Uterus (tissue), 2 donors: ENCODE measurements at regions not wholly inside any gene's neighbourhood (a gene's known extent, or its start where the extent isn't known, plus 50 kb on each side); places are given as distances from the start of the nearest gene placed in this dataset.

Source experiments
- CTCF ChIP-seq, 4 experiments: fragments of 200-600 bp in 2 of 4; fragments of 450-650 bp in 2 of 4; sonication (generic) in 2 of 4; IDR thresholded peaks; one replicate each; pipeline ENCODE4 v1.5.1; 2016 to 2019; ENCODE audit warnings: antibody characterized with exemption in 4 of 4, mild to moderate bottlenecking in 2 of 4, moderate library complexity in 1 of 4
- POLR2A ChIP-seq, 2 donors: fragments of 450-650 bp; IDR thresholded peaks; one replicate each; pipeline ENCODE4 v1.6.1; 2016; ENCODE audit warnings: antibody characterized with exemption in 2 of 2, mild to moderate bottlenecking in 1 of 2, moderate library complexity in 1 of 2

- TF ChIP-seq POLR2A (IDR thresholded peaks at IDR 0.05) (no peak), CTCF (IDR thresholded peaks at IDR 0.05) (no peak)
These were observed 590.0 kb downstream of the BCL11B start for GRCh38 chr14:98682033-98682432.
